B cell (primary cell): ENCODE measurements at regions not wholly inside any gene's neighbourhood (a gene's known extent, or its start where the extent isn't known, plus 50 kb on each side); places are given as distances from the start of the nearest gene placed in this dataset. TPM values are rescaled to one million over a fixed set of nuclear protein-coding genes. Genes with fewer than 3 reads are reported as not detected.

ENCODE experiments used
- ATAC-seq: fragments of 200-7000 bp; cut with Tn5 transposase; one replicate; pipeline ENCODE4 v1.10.0; 2021; ENCODE audit warnings: low read depth, mild to moderate bottlenecking, moderate number of reproducible peaks, moderate library complexity
- CTCF ChIA-PET: fragments of 350-600 bp; sonication (Branson Sonifier 250); formaldehyde crosslinking; loops from one replicate; lab custom pipeline; 2021; ENCODE audit warnings: antibody characterized with exemption, inconsistent platforms; lab: Charles Lee
- POLR2A ChIA-PET: fragments of 350-600 bp; sonication (Branson Sonifier 250); formaldehyde crosslinking; loops from one replicate; lab custom pipeline; 2021; ENCODE audit warnings: antibody characterized with exemption; lab: Charles Lee
- DNase-seq: peaks from one replicate; pipeline ENCODE4 v3.0.0; 2013
- H2AFZ ChIP-seq: 2 replicates; pipeline ENCODE4 v1.6.1; 2012; ENCODE audit warnings: mild to moderate bottlenecking, low read depth, low read length; ENCODE audit not compliant: insufficient read depth, poor library complexity, severe bottlenecking
- H3K27ac ChIP-seq, 2 donors: 1 replicate in 1 of 2; 2 replicates in 1 of 2; pipeline ENCODE4 v1.5.1; 2012 to 2013; ENCODE audit warnings: low read length in 2 of 2, mild to moderate bottlenecking in 2 of 2, moderate library complexity in 1 of 2
- H3K27me3 ChIP-seq, 4 experiments: fragments of 200-600 bp in 1 of 4; sonication (generic) in 1 of 4; replicated peaks in 1 of 4; 1 replicate in 2 of 4; 2 replicates in 2 of 4; pipeline versions ENCODE4 v1.6.1 to v1.7.0; 2013 to 2016; ENCODE audit warnings: low read length in 3 of 4, mild to moderate bottlenecking in 2 of 4, mixed read lengths in 1 of 4, moderate library complexity in 1 of 4; ENCODE audit not compliant: insufficient read depth in 4 of 4, control insufficient read depth in 3 of 4; ENCODE audit errors: control extremely low read depth in 1 of 4
- H3K36me3 ChIP-seq, 2 experiments: replicated peaks in 1 of 2; 1 replicate in 1 of 2; 2 replicates in 1 of 2; pipeline versions ENCODE4 v1.6.1 to v1.7.1; 2013; ENCODE audit warnings: low read length in 1 of 2; ENCODE audit not compliant: insufficient read depth in 2 of 2, control insufficient read depth in 1 of 2; ENCODE audit errors: control extremely low read depth in 1 of 2, extremely low read depth in 1 of 2
- H3K4me1 ChIP-seq, 2 donors: fragments of 200-600 bp in 1 of 2; sonication (generic) in 1 of 2; 1 replicate in 1 of 2; 2 replicates in 1 of 2; pipeline versions ENCODE4 v1.5.1 to v1.6.1; 2013 to 2017; ENCODE audit warnings: low read length in 2 of 2; ENCODE audit not compliant: control insufficient read depth in 2 of 2, insufficient read depth in 2 of 2
- H3K4me2 ChIP-seq: replicated peaks from 2 replicates; pipeline ENCODE3; 2012; ENCODE audit warnings: mild to moderate bottlenecking, low read depth, low read length; ENCODE audit not compliant: poor library complexity, severe bottlenecking
- H3K4me3 ChIP-seq, 5 experiments: fragments of 200-600 bp in 1 of 5; sonication (generic) in 1 of 5; 1 replicate in 3 of 5; 2 replicates in 2 of 5; pipeline versions ENCODE4 v1.5.1 to v1.7.0; 2011 to 2016; ENCODE audit warnings: low read length in 4 of 5, mild to moderate bottlenecking in 4 of 5, low read depth in 2 of 5, control low read depth in 1 of 5, moderate library complexity in 1 of 5; ENCODE audit not compliant: insufficient read depth in 1 of 5; ENCODE audit errors: control extremely low read depth in 1 of 5, extremely low read depth in 1 of 5
- H3K79me2 ChIP-seq: fragments of 200-600 bp; sonication (generic); one replicate; pipeline ENCODE4 v1.6.0; 2016; ENCODE audit warnings: low read length; ENCODE audit not compliant: control insufficient read depth, insufficient read depth
- H3K9ac ChIP-seq: fragments of 200-600 bp; sonication (generic); 2 replicates; pipeline ENCODE4 v1.6.1; 2017; ENCODE audit warnings: mild to moderate bottlenecking, low read length, moderate library complexity
- H3K9me3 ChIP-seq, 3 donors: one replicate each; pipeline versions ENCODE4 v1.6.1 to v1.7.1; 2013; ENCODE audit warnings: low read length in 2 of 3; ENCODE audit not compliant: control insufficient read depth in 2 of 3, insufficient read depth in 1 of 3; ENCODE audit errors: control extremely low read depth in 1 of 3
- H4K20me1 ChIP-seq: 2 replicates; pipeline ENCODE4 v1.6.0; 2012; ENCODE audit warnings: mild to moderate bottlenecking, low read length; ENCODE audit not compliant: insufficient read depth, control insufficient read depth, poor library complexity, severe bottlenecking
- H3K27ac Mint-ChIP-seq: one replicate; pipeline ENCODE4 v1.8.0; 2021; ENCODE audit warnings: mixed read lengths
- H3K27me3 Mint-ChIP-seq: one replicate; pipeline ENCODE4 v1.8.0; 2021; ENCODE audit warnings: mixed read lengths
- H3K4me1 Mint-ChIP-seq: one replicate; pipeline ENCODE4 v1.8.0; 2021; ENCODE audit warnings: mixed read lengths
- H3K4me3 Mint-ChIP-seq: one replicate; pipeline ENCODE4 v1.8.0; 2021; ENCODE audit warnings: mixed read lengths
- H3K9me3 Mint-ChIP-seq: one replicate; pipeline ENCODE4 v1.8.0; 2022; ENCODE audit warnings: mixed read lengths; ENCODE audit not compliant: insufficient read depth
- CTCF ChIP-seq: fragments of 200-600 bp; IDR thresholded peaks from one replicate; pipeline ENCODE4 v1.8.0; 2022; ENCODE audit warnings: antibody characterized with exemption, mild to moderate bottlenecking
- EZH2 ChIP-seq: IDR thresholded peaks from 2 replicates; pipeline ENCODE4 v1.6.1; 2012; ENCODE audit warnings: borderline replicate concordance, low read depth, mild to moderate bottlenecking, moderate library complexity, low read length; ENCODE audit not compliant: insufficient read depth, poor library complexity, severe bottlenecking
- WGBS: methylation state at CpG from one replicate; pipeline ENCODE4 v1.1.5; 2013; ENCODE audit warnings: missing lambda C conversion rate; ENCODE audit not compliant: insufficient coverage; 5-methylcytosine and 5-hydroxymethylcytosine counted together
- intact Hi-C: fragments of 100-400 bp; cut with micrococcal nuclease; formaldehyde crosslinking; loops from one replicate; pipeline ENCODE4 v1.10.0; 2022
- small RNA-seq: library from RNA; depleted of rRNA; stranded (forward); fragments of <200 nt; gene quantifications from one replicate; pipeline ENCODE3, GENCODE V24; 2012; ENCODE audit warnings: low replicate concordance, low read depth; ENCODE audit not compliant: insufficient read length

- CTCF ChIA-PET: no interaction called here
- intact Hi-C loops: no loop called here
These were observed 53.5 kb upstream of the TCF4 start for GRCh38 chr18:55641486-55641885.

More at GRCh38 chr18:55641486-55641885, 53.5 kb upstream of the TCF4 start:
- no peaks in the 10 kb centered on the region for H3K79me2 ChIP-seq
- H3K27me3 Mint-ChIP-seq: no peaks in the 10 kb centered on the region
- no peaks in the 10 kb centered on the region for H3K36me3 ChIP-seq
- H2AFZ ChIP-seq: no peak overlapping the region
- DNase-seq (no peak), ATAC-seq (no peak)
- H3K4me3 ChIP-seq: no peak overlapping the region
- H3K9ac ChIP-seq: no peak overlapping the region
- H3K4me1 ChIP-seq: no peaks in the 10 kb centered on the region
- whole genome bisulfite sequencing: no CpG with 5 or more reads among the region's 4 CpGs
- peaks cover 0 to 2% (median 0%) of the 10 kb centered on the region in 3 donors for H3K9me3 ChIP-seq
- H3K27ac ChIP-seq: no peak overlapping the region
- H3K9me3 Mint-ChIP-seq: peaks cover 8% of the 10 kb centered on the region
- no peak overlapping the region for H3K27ac Mint-ChIP-seq
- H4K20me1 ChIP-seq: no peaks in the 10 kb centered on the region
- H3K4me2 ChIP-seq: no peak overlapping the region
- no peaks in the 10 kb centered on the region for H3K27me3 ChIP-seq
- POLR2A ChIA-PET: no interaction called here
- TF ChIP-seq EZH2 (no peak), CTCF (no peak)
- H3K4me3 Mint-ChIP-seq: no peak overlapping the region
- H3K4me1 Mint-ChIP-seq: no peaks in the 10 kb centered on the region

Small RNA genes in the stretch of these regions (small RNA-seq; reads per million reads assigned to genes)
- not detected for gene RF00045
